Trophoblast cell (in vitro differentiated cells and primary cell): ENCODE measurements at regions not wholly inside any gene's neighbourhood (a gene's known extent, or its start where the extent isn't known, plus 50 kb on each side); places are given as distances from the start of the nearest gene placed in this dataset.

ENCODE experiments used
- DNase-seq, 2 donors: peaks; one replicate each; pipeline ENCODE4 v3.0.0-alpha.2; 2016
- H2AFZ ChIP-seq: 2 replicates; pipeline ENCODE4 v1.6.1; 2013; ENCODE audit warnings: low read length, moderate library complexity, mild to moderate bottlenecking; ENCODE audit not compliant: insufficient read depth, poor library complexity
- H2AK5ac ChIP-seq: 2 replicates; pipeline ENCODE4 v1.6.1; 2013; ENCODE audit warnings: mild to moderate bottlenecking, low read length
- H2BK120ac ChIP-seq: 2 replicates; pipeline ENCODE4 v1.6.1; 2013; ENCODE audit warnings: low read length, mild to moderate bottlenecking, moderate library complexity; ENCODE audit not compliant: insufficient read depth, poor library complexity
- H2BK12ac ChIP-seq: 2 replicates; pipeline ENCODE4 v1.6.1; 2013; ENCODE audit warnings: mild to moderate bottlenecking, low read length, moderate library complexity
- H2BK5ac ChIP-seq: 2 replicates; pipeline ENCODE4 v1.6.1; 2013; ENCODE audit warnings: low read length, low read depth, moderate library complexity, mild to moderate bottlenecking; ENCODE audit not compliant: poor library complexity
- H3K14ac ChIP-seq: 2 replicates; pipeline ENCODE4 v1.6.1; 2013; ENCODE audit warnings: mild to moderate bottlenecking, low read length
- H3K18ac ChIP-seq: 2 replicates; pipeline ENCODE4 v1.6.1; 2013; ENCODE audit warnings: mild to moderate bottlenecking, low read length
- H3K23ac ChIP-seq: 2 replicates; pipeline ENCODE4 v1.6.1; 2013; ENCODE audit warnings: low read length
- H3K27ac ChIP-seq: 2 replicates; pipeline ENCODE4 v1.5.1; 2013; ENCODE audit warnings: low read depth, mild to moderate bottlenecking, inconsistent platforms, low read length, moderate library complexity
- H3K27me3 ChIP-seq: 2 replicates; pipeline ENCODE4 v1.6.1; 2013; ENCODE audit warnings: inconsistent platforms, mild to moderate bottlenecking, low read length, moderate library complexity; ENCODE audit not compliant: insufficient read depth
- H3K36me3 ChIP-seq, 2 experiments: 1 replicate in 1 of 2; 2 replicates in 1 of 2; pipeline ENCODE4 v1.6.1; 2013; ENCODE audit warnings: low read length in 2 of 2, mild to moderate bottlenecking in 2 of 2, moderate library complexity in 1 of 2; ENCODE audit not compliant: insufficient read depth in 2 of 2, control insufficient read depth in 1 of 2
- H3K4ac ChIP-seq: 2 replicates; pipeline ENCODE4 v1.6.1; 2013; ENCODE audit warnings: low read depth, mild to moderate bottlenecking, low read length, moderate library complexity
- H3K4me1 ChIP-seq, 2 experiments: 1 replicate in 1 of 2; 2 replicates in 1 of 2; pipeline ENCODE4 v1.6.1; 2013; ENCODE audit warnings: low read length in 2 of 2, mild to moderate bottlenecking in 2 of 2, moderate library complexity in 1 of 2; ENCODE audit not compliant: insufficient read depth in 2 of 2, control insufficient read depth in 1 of 2
- H3K4me2 ChIP-seq: 2 replicates; pipeline ENCODE4 v1.6.1; 2013; ENCODE audit warnings: inconsistent platforms, mild to moderate bottlenecking, low read length, moderate library complexity
- H3K4me3 ChIP-seq: 2 replicates; pipeline ENCODE4 v1.5.1; 2013; ENCODE audit warnings: mild to moderate bottlenecking, low read depth, low read length, inconsistent platforms
- H3K79me1 ChIP-seq: one replicate; pipeline ENCODE4 v1.6.1; 2013; ENCODE audit warnings: low read length
- H3K79me2 ChIP-seq: 2 replicates; pipeline ENCODE4 v1.6.1; 2013; ENCODE audit warnings: low read length, mild to moderate bottlenecking; ENCODE audit not compliant: control insufficient read depth, insufficient read depth, poor library complexity
- H3K9ac ChIP-seq: 2 replicates; pipeline ENCODE4 v1.6.1; 2013; ENCODE audit warnings: mild to moderate bottlenecking, low read length
- H3K9me3 ChIP-seq: 2 replicates; pipeline ENCODE4 v1.6.1; 2013; ENCODE audit warnings: low read depth, mild to moderate bottlenecking, control low read depth, inconsistent platforms, low read length; ENCODE audit not compliant: insufficient read depth
- H4K12ac ChIP-seq: 2 replicates; pipeline ENCODE4 v1.6.1; 2013; ENCODE audit warnings: low read depth, mild to moderate bottlenecking, low read length, moderate library complexity
- H4K8ac ChIP-seq: 2 replicates; pipeline ENCODE4 v1.6.1; 2013; ENCODE audit warnings: low read depth, mild to moderate bottlenecking, low read length, moderate library complexity
- H4K91ac ChIP-seq: one replicate; pipeline ENCODE4 v1.6.1; 2013; ENCODE audit warnings: low read depth, mild to moderate bottlenecking, low read length, moderate library complexity
- WGBS: extraction: QIAGEN DNeasy Blood & Tissue Kit; methylation state at CpG from one replicate; pipeline ENCODE4 v1.1.7; 2013; ENCODE audit warnings: missing lambda C conversion rate; ENCODE audit not compliant: insufficient read length, insufficient coverage; ENCODE audit errors: extremely low coverage; 5-methylcytosine and 5-hydroxymethylcytosine counted together

DNA sequence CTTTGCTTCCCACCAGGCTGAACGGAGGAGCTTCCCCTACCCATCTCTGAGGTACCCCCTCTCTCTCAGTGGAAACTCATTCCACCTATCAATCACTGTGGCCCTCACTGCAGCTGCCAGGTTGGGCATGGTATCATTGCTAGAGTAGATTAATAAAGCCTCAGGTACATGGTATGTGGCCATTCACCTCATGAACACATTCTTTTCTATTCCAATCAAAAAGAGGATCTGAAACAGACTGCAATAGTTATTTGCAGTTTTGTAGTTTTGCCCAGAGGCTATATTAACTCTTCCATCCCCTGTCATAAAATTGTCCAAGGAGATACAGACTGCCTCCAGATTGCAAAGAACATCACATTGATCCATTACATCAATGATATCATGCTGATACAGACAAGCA, 85.8 kb upstream of the MVB12B start:
- H3K4me3 ChIP-seq, result no peak overlapping the region
- H2AK5ac ChIP-seq, result no peak overlapping the region
- H4K8ac ChIP-seq, result no peak overlapping the region
- no peak overlapping the region for H4K91ac ChIP-seq
- H2BK5ac ChIP-seq, result no peak overlapping the region
- no peak overlapping the region for H3K23ac ChIP-seq
- H3K79me1 ChIP-seq, result no peaks in the 10 kb centered on the region
- H3K79me2 ChIP-seq, result no peaks in the 10 kb centered on the region
- no peak overlapping the region for H3K14ac ChIP-seq
- no peak overlapping the region for H2AFZ ChIP-seq
- H3K4me1 ChIP-seq, result no peaks in the 10 kb centered on the region
- H3K4ac ChIP-seq, result no peak overlapping the region
- H4K12ac ChIP-seq, result no peak overlapping the region
- H3K18ac ChIP-seq, result no peak overlapping the region
- DNase-seq, result no peak
- WGBS, result no CpG with 5 or more reads among the region's 1 CpG
- no peak overlapping the region for H2BK12ac ChIP-seq
- no peak overlapping the region for H3K9ac ChIP-seq
- H2BK120ac ChIP-seq, result no peak overlapping the region
- no peaks in the 10 kb centered on the region for H3K27me3 ChIP-seq
- no peak overlapping the region for H3K4me2 ChIP-seq
- H3K9me3 ChIP-seq, result no peaks in the 10 kb centered on the region
- no peaks in the 10 kb centered on the region for H3K36me3 ChIP-seq
- no peak overlapping the region for H3K27ac ChIP-seq

DNA sequence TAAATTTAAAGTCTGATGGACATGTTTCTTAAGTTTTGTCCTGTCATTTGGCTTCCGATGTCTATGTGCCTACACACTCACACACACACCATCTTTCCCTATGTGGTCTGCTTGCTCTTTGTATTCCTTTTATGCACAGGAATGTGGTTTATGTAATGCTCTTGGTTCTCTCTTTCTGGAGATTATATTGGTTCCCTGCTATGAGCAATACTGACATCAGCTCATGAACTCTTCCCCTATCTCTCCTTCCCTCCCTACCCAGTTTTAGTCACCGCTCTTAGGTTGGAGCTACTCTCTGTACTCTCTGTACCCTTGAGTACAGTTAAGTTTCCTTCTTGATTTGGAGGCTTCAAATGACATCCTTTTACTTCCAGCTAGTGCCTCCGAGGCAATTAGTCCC, 77.9 kb upstream of the MVB12B start:
- DNase-seq, result no peak
- H4K8ac ChIP-seq, result no peak overlapping the region
- no peak overlapping the region for H3K27ac ChIP-seq
- no peak overlapping the region for H2AFZ ChIP-seq
- H2AK5ac ChIP-seq, result no peak overlapping the region
- no peak overlapping the region for H3K9ac ChIP-seq
- no CpG with 5 or more reads among the region's 3 CpGs for WGBS
- no peak overlapping the region for H4K91ac ChIP-seq
- no peak overlapping the region for H4K12ac ChIP-seq
- H3K14ac ChIP-seq, result no peak overlapping the region
- H3K27me3 ChIP-seq, result no peaks in the 10 kb centered on the region
- no peak overlapping the region for H3K18ac ChIP-seq
- H3K4me2 ChIP-seq, result no peak overlapping the region
- H2BK12ac ChIP-seq, result no peak overlapping the region
- H3K36me3 ChIP-seq, result no peaks in the 10 kb centered on the region
- no peaks in the 10 kb centered on the region for H3K4me1 ChIP-seq
- no peak overlapping the region for H3K4me3 ChIP-seq
- no peak overlapping the region for H3K4ac ChIP-seq
- H3K79me1 ChIP-seq, result no peaks in the 10 kb centered on the region
- H3K23ac ChIP-seq, result no peak overlapping the region
- no peak overlapping the region for H2BK120ac ChIP-seq
- peaks cover 3% of the 10 kb centered on the region for H3K9me3 ChIP-seq
- H2BK5ac ChIP-seq, result no peak overlapping the region
- no peaks in the 10 kb centered on the region for H3K79me2 ChIP-seq

- no CpG with 5 or more reads among the region's 14 CpGs for WGBS
- Histone ChIP-seq H4K91ac (no peak overlapping the region), H2BK120ac (no peak overlapping the region), H3K79me1 (no peaks in the 10 kb centered on the region), H3K9ac (no peak overlapping the region), H3K4ac (no peak overlapping the region), H3K27ac (no peak overlapping the region), H3K4me1 (no peaks in the 10 kb centered on the region), H2AFZ (no peak overlapping the region), H3K14ac (no peak overlapping the region), H4K12ac (no peak overlapping the region), H4K8ac (no peak overlapping the region), H3K23ac (no peak overlapping the region), H3K4me3 (no peak overlapping the region), H3K4me2 (no peak overlapping the region), H3K18ac (no peak overlapping the region), H3K9me3 (no peaks in the 10 kb centered on the region), H2BK12ac (no peak overlapping the region), H3K36me3 (no peaks in the 10 kb centered on the region), H2AK5ac (no peak overlapping the region), H2BK5ac (no peak overlapping the region), H3K79me2 (no peaks in the 10 kb centered on the region), H3K27me3 (no peaks in the 10 kb centered on the region)
- DNase-seq, result no peak
Observed at GRCh38 chr9:126261584-126262356, 64.9 kb upstream of the MVB12B start.

- Histone ChIP-seq H2AK5ac (no peak overlapping the region), H2BK12ac (no peak overlapping the region), H3K27ac (no peak overlapping the region), H2BK5ac (no peak overlapping the region), H3K18ac (no peak overlapping the region), H3K4ac (no peak overlapping the region), H4K12ac (no peak overlapping the region), H3K36me3 (no peaks in the 10 kb centered on the region), H4K91ac (no peak overlapping the region), H2BK120ac (no peak overlapping the region), H4K8ac (no peak overlapping the region), H3K79me1 (no peaks in the 10 kb centered on the region), H3K14ac (no peak overlapping the region), H3K4me3 (no peak overlapping the region), H2AFZ (no peak overlapping the region), H3K4me2 (no peak overlapping the region), H3K9me3 (no peaks in the 10 kb centered on the region), H3K27me3 (no peaks in the 10 kb centered on the region), H3K23ac (no peak overlapping the region), H3K9ac (no peak overlapping the region), H3K4me1 (no peaks in the 10 kb centered on the region), H3K79me2 (no peaks in the 10 kb centered on the region)
- no peak for DNase-seq
Observed at GRCh38 chr9:126262738-126263137, 63.9 kb upstream of the MVB12B start.
